ENCODE measurements at regions not wholly inside any gene's neighbourhood (a gene's known extent, or its start where the extent isn't known, plus 50 kb on each side); places are given as distances from the start of the nearest gene placed in this dataset.

DNA sequence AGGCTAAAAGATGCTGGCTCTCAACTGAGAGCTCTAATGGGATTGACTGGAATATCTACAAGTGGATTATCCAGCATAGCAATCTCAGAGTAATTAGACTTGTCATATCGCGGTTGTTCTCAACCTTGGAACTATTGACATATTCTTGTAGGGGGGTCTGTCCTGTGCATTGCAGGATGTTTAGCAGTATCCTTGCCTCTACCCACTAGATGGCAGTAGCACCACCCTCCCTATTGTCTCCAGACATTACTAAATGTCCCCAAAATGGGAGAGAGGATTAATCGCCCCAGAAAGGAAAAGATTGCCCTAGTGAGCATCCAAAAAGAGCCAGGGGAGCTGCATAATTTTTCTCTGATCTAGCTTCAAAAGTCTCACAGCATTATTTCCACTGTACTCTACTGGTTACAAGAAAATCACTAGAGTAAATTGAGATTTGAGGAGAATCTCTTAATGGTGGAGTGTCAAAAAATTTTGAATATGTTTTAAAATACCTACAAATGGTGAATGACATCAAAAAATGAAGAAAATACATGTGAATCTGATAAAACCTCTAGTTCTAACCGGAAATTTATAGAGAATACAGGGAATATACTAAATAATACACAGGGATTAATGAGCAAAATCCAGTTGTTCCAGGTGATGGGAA, 388.2 kb upstream of the AGTR1 start:
- peak; percentile 10 for DNase-seq (ENCODE audit: low spot score)

DNA sequence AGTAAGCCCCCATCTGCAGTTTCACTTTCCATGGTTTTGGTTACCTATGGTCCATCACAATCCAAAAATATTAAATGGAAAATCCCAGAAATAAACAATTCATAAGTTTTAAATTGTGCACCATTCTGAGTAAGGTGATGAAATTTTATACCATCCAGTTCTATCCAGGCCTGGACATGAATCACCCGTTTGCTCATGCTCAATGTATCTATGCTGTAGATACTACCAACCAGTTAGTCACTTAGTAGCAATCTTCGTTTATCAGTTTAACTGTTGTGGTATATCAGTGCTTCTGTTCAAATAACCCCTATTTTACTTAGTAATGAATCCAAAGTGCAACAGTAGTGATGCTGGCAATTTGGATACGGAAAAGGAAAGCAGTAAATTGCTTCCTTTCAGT, 381.9 kb upstream of the AGTR1 start:
- no peak for DNase-seq (ENCODE audit: low spot score)

DNA sequence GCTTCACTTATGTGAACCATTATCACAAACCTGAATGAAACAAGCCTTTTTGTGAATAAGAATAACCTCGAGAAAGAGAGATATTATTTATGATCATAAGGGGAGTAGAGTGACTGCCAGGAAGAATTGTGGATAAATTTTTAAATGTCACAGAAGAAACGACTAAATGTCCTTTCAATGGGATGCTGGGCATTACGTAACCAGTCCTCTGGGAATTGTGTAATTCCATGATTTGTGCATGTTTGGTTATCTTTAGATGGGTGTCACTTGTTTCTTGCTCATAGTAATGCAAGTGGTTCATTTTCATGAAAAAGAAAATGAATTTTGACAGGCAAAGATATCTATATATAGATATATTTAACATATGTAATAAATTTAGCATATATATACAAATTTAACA, 379.5 kb upstream of the AGTR1 start:
- DNase-seq (ENCODE audit: low spot score) = no peak

DNA sequence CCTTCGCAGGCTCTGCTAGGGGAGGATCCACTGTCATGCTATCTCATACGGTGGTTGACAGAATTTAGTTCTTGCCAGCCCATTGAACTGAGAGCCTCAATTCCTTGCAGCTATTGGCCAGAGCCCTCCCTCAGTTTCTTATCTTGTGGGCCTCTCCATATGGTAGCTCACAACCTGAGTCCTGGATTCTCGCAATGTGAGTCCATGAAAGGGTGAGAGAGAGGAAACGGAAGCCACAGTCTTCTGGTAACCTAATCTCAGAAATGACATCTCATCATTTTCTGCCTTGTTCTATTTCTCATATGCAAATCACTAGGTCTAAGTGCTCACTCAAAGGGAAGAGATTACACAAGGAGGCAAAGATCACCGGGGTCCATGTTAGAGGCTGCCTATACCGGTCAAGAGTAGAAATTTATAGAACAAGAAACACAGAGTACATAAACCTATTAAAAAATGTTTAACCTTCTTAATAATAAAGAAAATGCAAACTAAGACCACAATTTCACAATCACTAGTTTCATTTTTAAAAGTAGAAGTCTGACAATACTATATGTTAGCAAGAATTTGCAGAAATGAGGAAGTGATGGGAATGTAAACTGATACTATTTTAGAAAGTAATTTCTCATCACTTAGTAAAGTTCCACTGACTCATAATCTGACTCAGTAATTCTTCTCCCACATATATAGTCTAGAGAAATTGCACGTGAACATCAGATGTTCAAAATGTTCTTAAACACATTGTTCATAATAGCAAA, 378.4 kb upstream of the AGTR1 start:
- DNase-seq (ENCODE audit: low spot score) = no peak

DNA sequence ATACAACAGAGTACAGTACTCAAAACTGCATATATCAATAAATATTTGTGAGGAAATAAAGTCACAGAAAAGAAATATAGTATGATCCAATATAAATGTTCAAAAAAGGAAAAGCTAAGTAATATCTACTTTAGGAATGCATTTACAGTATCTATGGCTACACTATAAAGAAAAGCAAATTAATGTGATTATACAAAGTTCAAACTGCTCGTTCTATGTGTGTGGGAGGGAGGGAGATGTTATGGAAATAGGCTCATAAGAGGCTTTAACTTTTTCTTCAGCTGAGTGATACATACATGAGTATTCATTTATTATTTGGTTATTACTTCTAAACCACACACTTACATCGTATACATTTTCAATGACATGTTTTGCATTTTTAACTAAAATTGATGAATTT, 377.7 kb upstream of the AGTR1 start:
- no peak for DNase-seq (ENCODE audit: low spot score)

DNA sequence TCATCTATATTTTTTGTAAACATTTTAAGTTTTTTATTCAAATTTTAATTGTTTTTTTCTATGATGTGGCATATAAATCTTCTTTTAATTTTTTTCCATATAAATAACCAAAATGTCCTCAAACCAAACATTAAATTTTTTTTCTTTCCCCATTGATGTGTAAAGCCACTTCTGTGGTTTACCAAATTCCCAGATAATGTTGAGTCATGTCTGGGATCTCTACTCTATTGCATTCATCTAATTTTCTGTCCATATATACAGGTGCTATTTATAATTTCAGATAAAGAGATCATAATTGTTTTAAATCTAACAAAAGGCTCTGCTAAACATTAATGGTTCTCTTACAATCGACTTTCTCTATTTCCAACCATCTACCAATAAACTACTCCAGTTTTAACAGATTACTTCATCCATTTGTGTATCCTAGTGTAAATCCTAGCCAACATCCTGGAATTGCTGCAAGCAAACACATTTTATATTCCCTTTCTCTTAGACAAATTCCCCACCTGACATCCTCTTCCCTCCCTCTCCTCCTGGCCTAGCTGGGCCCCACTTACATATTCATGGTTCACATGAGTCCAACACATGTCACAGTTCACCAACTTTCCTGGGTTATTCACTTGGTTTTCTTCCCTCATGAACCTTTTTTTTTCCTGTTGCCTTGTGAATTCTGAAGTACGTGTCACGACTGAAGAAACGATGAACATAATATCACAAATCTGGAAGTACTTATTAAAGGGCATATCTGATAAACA, 368.0 kb upstream of the AGTR1 start:
- no peak for DNase-seq (ENCODE audit: low spot score)

DNA sequence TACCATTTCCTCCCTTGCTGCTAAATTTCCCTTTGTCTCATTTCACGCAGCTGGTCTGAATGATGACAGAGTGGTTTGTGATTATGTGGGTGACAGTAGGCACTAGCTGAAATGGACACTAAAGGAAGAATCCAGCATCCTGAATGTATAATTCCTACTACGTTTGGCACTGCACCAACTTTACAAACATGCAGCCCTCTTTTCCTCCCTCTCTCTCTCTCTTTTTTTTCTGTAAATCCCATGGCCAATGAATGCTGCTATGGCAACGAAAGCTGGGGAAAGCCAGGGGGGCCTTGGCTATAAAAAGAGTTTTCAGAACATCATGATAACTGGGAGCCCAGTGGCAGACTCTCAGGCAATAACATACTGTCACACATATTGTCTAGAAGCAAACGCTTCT, 367.2 kb upstream of the AGTR1 start:
- no peak for DNase-seq (ENCODE audit: low spot score)

DNA sequence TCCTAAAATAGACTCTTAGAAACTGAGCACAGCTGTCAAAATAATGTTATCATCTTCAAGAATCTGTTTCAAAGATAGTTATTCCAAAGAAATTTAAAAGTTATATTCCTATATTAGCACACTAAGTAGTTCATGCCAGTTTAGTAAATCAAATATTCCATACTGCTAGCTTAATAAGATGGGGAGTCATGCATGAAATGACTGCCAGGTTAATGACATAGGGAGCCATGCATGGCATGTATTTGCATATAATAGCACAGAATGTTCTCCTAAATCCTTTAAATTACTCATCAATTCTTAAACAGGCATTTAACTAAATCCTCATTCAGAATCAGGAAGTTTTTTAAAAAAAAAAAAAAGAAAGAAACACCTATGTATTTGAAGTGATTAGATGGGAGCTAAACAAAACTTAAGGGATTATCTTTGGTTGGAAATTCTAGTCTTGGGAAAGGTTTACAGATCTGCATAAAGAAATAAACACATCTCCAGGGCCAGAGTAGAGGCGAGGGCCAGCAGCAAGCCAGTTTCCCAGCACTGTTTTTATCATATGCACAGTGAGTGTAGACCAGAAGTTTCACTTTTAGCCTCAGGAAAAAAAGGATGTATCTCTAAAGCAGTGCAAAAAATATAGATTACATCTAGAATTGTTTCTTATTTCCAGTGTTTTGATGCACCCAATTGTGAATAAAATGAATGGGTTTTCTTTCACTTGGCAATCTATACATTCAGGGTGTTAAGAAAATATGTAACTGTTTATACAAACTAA, 366.4 kb upstream of the AGTR1 start:
- no peak for DNase-seq (ENCODE audit: low spot score)

DNA sequence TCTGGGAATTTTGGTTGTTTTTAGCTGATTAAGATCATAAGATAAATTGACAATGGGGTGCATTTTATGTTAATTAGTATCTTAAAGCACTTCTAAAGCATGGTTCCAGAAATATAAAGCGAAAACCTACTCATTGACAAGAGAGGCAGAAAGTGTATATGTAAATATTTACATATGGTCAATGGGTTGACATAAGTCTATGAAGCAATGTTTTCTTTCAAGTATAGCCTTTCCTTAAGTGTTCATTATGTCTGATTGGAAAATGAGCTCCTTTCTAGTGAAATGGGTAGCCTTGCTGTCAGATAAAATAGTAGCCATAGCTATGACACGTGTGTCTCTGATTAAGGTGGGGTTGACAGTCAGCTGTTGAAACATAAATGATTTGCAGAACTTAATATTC, 365.2 kb upstream of the AGTR1 start:
- DNase-seq (ENCODE audit: low spot score) = no peak

DNA sequence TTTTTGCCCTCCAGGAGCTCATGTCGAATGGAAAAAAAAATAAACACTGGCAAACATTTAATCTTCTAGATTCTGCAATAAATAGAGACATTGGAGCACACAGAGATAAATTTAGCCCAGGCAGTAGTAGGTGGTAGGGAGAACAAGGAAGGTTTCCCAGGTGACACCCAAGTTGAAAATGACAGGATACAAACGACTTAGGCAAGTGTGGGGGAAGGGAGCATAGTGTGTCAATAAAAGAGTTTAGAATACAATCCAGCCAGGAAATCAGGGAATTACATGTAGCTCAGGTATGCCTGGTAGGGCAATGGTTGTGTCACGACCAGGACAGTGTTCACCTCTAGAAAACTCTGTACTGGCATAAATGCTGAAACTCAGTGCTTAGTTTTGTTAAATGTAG, 364.6 kb upstream of the AGTR1 start:
- no peak for DNase-seq (ENCODE audit: low spot score)

DNA sequence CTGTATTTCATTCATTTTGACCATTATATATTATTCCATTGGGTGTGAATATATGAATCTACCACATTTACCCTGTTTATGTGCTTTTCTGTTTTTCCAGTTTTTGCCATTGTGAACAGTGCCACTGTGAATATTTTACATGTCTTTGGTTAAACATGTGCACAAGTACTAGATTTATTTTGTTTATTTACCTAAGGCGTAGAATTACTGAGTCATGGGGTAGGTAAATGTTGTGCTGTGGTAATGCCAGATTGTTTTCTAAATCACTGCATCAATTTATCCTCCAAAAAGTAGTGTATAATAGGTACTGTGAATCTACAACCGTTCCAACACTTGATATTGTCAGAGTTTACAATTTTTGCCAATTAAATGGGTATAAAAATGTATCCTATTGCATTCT, 362.1 kb upstream of the AGTR1 start:
- no peak for DNase-seq (ENCODE audit: low spot score)

DNA sequence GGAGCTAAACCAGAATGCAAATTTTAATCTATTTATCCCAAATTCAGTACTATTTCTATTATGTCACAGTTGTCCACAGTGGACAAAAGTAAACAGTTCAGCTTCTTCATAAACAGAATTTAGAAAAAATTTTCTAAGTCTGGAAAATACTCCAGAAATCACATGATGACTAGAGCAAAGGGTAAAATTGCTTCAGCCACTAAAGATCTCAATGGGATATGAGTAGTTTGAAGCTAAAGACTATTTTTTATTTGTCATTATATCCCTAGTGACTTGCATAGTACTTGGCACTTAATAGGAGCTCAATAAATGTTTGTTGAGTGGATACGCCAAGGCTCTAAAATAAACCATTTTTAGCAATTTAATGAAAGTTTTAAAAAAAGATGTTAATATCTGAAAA, 354.3 kb upstream of the AGTR1 start:
- DNase-seq (ENCODE audit: low spot score) = no peak

DNA sequence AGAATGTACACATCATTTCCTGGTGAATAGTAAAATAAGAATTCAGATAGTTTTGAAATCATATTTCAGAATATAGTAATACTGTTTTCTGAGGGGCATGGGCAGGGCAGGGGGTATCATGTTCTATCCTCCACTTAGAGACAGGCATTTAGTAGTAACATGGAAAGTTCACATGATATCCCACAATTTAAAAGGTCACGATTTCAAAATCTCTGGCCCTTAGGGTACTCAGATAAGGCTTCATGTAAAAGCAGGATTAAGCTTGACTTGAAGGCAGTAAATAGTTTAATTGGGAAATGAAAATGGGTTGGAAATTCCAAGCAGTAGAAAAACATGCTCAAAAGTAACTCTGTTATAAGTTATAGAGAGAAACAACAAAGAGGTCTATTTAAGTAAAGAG, 353.2 kb upstream of the AGTR1 start:
- no peak for DNase-seq (ENCODE audit: low spot score)

DNA sequence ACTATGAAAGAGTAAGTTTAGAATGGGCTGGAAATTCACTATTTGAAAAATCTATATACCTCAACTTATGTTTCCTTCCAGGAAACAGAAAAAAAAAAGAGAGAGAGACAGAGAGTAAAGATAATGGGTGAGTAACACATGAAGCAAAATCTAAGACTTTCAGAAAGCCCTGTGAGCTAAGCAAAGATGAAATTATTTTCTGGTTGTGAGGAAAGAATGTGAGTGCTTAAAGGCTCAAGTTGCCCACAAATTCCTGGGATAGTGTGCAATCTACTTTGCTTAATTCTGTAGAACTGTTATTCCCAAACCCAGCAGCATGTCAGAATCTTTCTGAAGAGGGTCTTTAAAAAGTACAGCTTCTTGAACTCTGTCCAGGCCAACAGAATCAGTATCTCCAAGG, 337.7 kb upstream of the AGTR1 start:
- no peak for DNase-seq (ENCODE audit: low spot score)

DNA sequence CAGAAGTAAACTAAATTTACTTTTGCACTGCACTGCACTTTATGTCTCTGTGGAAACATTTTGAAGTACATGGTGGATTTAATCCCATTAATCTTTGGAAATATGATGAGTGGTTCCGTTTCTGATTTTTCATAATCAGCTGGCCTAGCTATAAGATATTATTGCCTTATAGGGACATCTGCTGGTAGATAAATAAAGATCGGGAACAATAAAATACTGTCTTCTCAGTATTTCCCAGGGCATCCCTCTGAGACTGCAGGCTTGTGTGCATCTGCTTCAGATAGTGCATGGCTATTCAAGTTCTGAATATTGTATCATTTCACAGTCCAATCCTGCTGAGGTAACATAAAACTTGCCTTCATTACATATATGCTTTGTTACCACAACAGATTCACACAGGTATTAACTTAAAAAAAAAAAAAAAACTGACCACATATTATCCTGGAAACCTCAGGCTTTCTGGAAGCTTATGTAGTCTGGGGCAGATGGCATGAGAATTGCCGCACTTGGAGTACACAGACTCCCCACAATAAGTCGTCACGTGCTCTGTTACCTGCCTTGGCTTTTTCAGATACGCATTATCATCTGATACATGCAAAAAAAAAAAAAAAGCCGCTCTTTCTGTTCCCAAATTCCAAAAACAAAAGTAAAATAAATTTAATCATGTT, 330.8 kb upstream of the AGTR1 start:
- DNase-seq (ENCODE audit: low spot score) = peak; percentile 51

DNA sequence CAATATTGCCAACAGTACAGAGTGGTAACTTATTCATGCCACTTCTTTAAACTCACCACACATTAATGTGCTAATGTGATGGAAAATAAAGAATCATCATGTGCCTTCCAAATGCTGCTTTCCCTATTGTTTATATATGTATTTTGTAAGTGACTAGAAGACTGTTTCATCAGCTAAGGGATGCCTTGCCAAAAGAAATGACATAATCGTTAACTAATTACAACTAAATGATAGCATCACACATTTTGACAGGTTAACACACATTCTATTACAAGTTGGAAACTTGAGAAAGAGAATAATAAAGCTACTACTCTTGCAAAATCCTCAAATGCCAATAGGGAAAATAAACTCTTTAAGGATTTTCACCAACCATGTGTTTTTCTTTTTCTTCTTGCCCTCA, 329.9 kb upstream of the AGTR1 start:
- DNase-seq (ENCODE audit: low spot score) = no peak

DNA sequence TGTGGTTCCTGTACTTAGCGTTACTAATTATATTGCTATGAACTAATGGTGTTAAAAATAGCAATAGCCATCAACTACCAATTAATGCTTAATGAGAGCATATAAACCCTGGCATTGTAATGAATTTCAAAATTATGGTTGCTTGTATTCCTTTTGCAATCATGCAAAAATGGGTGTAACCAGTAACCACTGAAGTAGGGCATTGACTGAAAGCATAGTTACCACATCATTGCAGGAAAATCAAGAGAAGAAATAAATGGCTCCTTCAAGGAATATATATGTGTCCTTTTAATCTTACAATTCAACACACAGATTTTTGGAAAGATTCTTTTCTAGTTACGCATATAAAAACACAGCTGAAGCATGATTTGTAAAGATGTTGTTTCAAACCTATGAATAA, 328.3 kb upstream of the AGTR1 start:
- DNase-seq (ENCODE audit: low spot score) = no peak

DNA sequence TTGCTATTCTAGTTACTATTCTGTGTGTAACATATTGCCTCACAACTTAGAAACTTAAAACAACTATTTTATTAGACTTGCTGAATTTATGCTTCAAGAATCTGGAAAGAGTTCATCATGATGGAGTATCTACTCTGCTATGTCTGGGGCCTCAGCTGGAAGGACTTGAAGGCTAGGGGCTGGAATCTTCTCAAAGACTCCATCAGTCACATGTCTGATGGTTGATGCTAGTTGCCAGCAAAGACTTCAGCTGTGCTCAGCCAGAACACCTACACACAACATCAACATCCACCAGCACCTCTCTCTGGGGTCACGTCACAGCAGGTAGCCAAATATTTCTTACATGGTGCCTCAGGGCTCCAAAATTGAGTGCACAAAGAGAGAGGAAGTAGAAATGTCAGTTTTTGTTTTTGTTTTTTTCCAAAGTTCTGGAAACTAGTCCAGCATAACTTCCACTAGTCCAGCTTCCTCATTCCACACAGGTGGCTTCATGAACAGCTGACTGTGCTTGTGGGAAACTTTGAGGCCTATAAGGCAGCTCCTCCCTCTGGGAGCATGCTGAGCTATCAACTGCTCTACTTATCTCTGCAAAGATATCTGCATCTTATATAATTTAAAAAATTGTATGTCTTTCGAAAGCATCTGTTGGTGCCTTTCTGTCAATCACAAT, 325.4 kb upstream of the AGTR1 start:
- DNase-seq (ENCODE audit: low spot score) = no peak

DNA sequence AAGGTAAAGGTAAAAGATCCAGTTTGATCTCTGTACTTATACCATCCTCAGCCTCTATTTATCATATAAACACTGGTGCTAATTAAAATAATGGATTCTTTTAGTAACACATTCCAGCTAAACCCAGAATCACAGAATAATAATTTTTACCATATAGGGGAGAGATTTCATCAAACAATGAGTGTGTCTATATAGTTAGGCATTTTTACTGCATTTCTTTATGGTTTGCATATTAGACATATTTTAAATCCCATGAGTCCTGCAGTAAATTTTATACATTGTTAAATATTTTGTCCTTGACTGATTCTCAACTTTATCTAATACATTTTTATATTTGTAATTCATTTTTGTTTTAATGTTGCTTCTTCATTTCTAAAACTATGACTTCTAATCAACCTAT, 323.7 kb upstream of the AGTR1 start:
- no peak for DNase-seq (ENCODE audit: low spot score)

DNA sequence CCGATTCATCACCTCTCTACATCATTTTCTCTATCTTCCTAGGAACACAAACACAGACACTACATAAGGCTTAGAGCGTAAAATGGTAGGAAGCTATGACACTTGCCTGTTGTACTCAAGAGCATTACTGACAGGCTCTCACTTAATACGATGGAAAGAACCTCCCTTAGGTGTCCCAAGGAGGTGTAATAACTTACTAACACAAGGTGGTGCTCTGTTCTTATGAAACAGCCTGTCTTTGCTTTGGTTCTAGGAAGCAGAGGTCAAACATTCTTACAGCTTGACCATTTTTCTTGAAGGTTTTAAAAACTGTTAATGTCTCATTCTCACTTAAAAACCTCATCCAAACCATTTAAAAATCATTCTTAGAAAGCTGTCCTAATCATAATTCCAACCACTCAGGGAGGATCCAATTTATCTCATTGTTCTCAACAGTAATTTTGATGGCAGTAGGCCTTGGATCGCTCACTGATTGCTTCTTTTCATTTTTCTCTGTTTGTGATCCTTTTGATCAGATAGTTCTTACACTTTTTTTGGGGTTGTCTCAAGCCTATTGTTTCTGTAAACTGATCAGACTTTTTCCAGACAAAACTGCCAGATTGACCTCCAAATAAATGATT, 317.8 kb upstream of the AGTR1 start:
- peak; percentile 74 for DNase-seq (ENCODE audit: low spot score)

DNA sequence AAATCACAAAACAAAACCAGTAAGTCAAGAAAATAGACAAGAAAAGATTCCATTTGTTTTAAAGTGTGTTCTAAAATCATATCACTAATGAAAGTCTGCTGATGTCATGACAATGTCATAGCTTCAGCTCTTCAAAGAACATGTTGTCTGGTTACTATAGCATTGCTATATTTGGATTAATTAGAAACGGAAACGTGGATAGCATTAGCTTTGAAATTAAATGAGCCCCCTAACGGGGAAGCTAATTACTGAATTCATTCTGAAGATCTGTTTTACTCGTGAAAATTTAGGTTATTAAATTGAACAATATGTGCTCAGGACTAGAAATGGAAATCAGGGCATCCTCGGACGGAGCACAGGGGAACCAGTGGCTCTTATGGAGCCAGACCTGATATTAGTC, 316.7 kb upstream of the AGTR1 start:
- DNase-seq (ENCODE audit: low spot score) = no peak

All from SW480 (cell line).